IMR-90 (cell line): ENCODE measurements at regions not wholly inside any gene's neighbourhood (a gene's known extent, or its start where the extent isn't known, plus 50 kb on each side); places are given as distances from the start of the nearest gene placed in this dataset.

Experiments used
- ATAC-seq: fragments of 200-7000 bp; cut with Tn5 transposase; 2 replicates; pipeline ENCODE4 v1.9.1; 2020; ENCODE audit warnings: low read depth, mild to moderate bottlenecking, moderate library complexity
- BruUV-seq: library from RNA; stranded (reverse); fragments of 400-500 nt; replicated peaks from 2 replicates; lab custom pipeline; 2021; lab: Mats Ljungman, UMichigan
- CTCF ChIA-PET: fragments of 300-600 bp; formaldehyde crosslinking; extraction: SDS; loops from one replicate; lab custom pipeline; 2021; ENCODE audit warnings: antibody characterized with exemption; lab: Yijun Ruan, JAX
- POLR2A ChIA-PET: fragments of 300-600 bp; sonication (Branson Sonifier 250); formaldehyde crosslinking; loops from one replicate; lab custom pipeline; 2022; ENCODE audit warnings: antibody characterized with exemption; ENCODE audit not compliant: unreplicated experiment; lab: Charles Lee
- DNase-seq: peaks from one replicate; pipeline ENCODE4 v3.0.0; 2013
- H2AFZ ChIP-seq: replicated peaks from 2 replicates; pipeline ENCODE3; 2013; ENCODE audit warnings: low read length, mild to moderate bottlenecking; ENCODE audit not compliant: poor library complexity
- H2AK5ac ChIP-seq: 2 replicates; pipeline ENCODE4 v1.6.1; 2013; ENCODE audit warnings: low read depth, low read length, inconsistent platforms
- H2AK9ac ChIP-seq: replicated peaks from 2 replicates; pipeline ENCODE3; 2013; ENCODE audit warnings: mild to moderate bottlenecking, low read depth, low read length, moderate library complexity; ENCODE audit not compliant: poor library complexity
- H2BK120ac ChIP-seq: 2 replicates; pipeline ENCODE4 v1.6.1; 2013; ENCODE audit warnings: low read depth, low read length, inconsistent platforms
- H2BK15ac ChIP-seq: 3 replicates; pipeline ENCODE4 v1.6.1; 2013; ENCODE audit warnings: low read depth, low read length, inconsistent platforms
- H2BK20ac ChIP-seq: 2 replicates; pipeline ENCODE4 v1.6.1; 2013; ENCODE audit warnings: low read depth, mild to moderate bottlenecking, inconsistent platforms, low read length, moderate library complexity
- H2BK5ac ChIP-seq: 2 replicates; pipeline ENCODE4 v1.6.1; 2013; ENCODE audit warnings: mild to moderate bottlenecking, low read depth, low read length, inconsistent platforms; ENCODE audit not compliant: poor library complexity, severe bottlenecking
- H3K14ac ChIP-seq: replicated peaks from 2 replicates; pipeline ENCODE4 v1.6.1; 2013; ENCODE audit warnings: low read depth, low read length, inconsistent platforms
- H3K18ac ChIP-seq: 2 replicates; pipeline ENCODE4 v1.6.1; 2013; ENCODE audit warnings: low read depth, low read length, control low read depth
- H3K23ac ChIP-seq: 2 replicates; pipeline ENCODE4 v1.6.1; 2013; ENCODE audit warnings: low read depth, low read length, inconsistent platforms
- H3K27ac ChIP-seq: 2 replicates; pipeline ENCODE4 v1.5.1; 2013; ENCODE audit warnings: mild to moderate bottlenecking, control low read depth, low read length; ENCODE audit not compliant: insufficient read depth
- H3K27me3 ChIP-seq: 2 replicates; pipeline ENCODE4 v1.6.1; 2013; ENCODE audit warnings: low read length; ENCODE audit not compliant: control insufficient read depth, insufficient read depth
- H3K36me3 ChIP-seq: 2 replicates; pipeline ENCODE4 v1.6.1; 2013; ENCODE audit warnings: low read length, mixed read lengths; ENCODE audit not compliant: control insufficient read depth, insufficient read depth
- H3K4ac ChIP-seq: 2 replicates; pipeline ENCODE4 v1.6.1; 2013; ENCODE audit warnings: low read depth, low read length, inconsistent platforms
- H3K4me1 ChIP-seq: 2 replicates; pipeline ENCODE4 v1.6.1; 2013; ENCODE audit warnings: low read length, mixed read lengths; ENCODE audit not compliant: control insufficient read depth, insufficient read depth
- H3K4me2 ChIP-seq: 2 replicates; pipeline ENCODE4 v1.6.1; 2013; ENCODE audit warnings: low read depth, mild to moderate bottlenecking, control low read depth, low read length, moderate library complexity
- H3K4me3 ChIP-seq: 2 replicates; pipeline ENCODE4 v1.5.1; 2013; ENCODE audit warnings: low read depth, mild to moderate bottlenecking, control low read depth, low read length, moderate library complexity; ENCODE audit not compliant: insufficient read depth
- H3K56ac ChIP-seq: 2 replicates; pipeline ENCODE4 v1.6.1; 2013; ENCODE audit warnings: low read length, inconsistent platforms; ENCODE audit not compliant: insufficient read depth; ENCODE audit errors: extremely low read depth
- H3K79me1 ChIP-seq, 2 experiments: 2 replicates each; pipeline ENCODE4 v1.6.1; 2013; ENCODE audit warnings: low read length in 2 of 2, inconsistent platforms in 1 of 2, low read depth in 1 of 2
- H3K9ac ChIP-seq: 2 replicates; pipeline ENCODE4 v1.6.1; 2013; ENCODE audit warnings: low read depth, low read length, control low read depth
- H3K9me1 ChIP-seq: 2 replicates; pipeline ENCODE4 v1.6.1; 2013; ENCODE audit warnings: low read length, inconsistent platforms; ENCODE audit not compliant: insufficient read depth
- H3K9me3 ChIP-seq: 2 replicates; pipeline ENCODE4 v1.6.1; 2013; ENCODE audit warnings: low read length; ENCODE audit not compliant: control insufficient read depth, insufficient read depth
- H4K20me1 ChIP-seq: 2 replicates; pipeline ENCODE4 v1.6.1; 2013; ENCODE audit warnings: low read length, inconsistent platforms; ENCODE audit not compliant: insufficient read depth
- H4K5ac ChIP-seq: 2 replicates; pipeline ENCODE4 v1.6.1; 2013; ENCODE audit warnings: mild to moderate bottlenecking, low read depth, low read length, control low read depth
- H4K8ac ChIP-seq, 2 experiments: 2 replicates each; pipeline ENCODE4 v1.6.1; 2013; ENCODE audit warnings: low read depth in 2 of 2, low read length in 2 of 2, control low read depth in 1 of 2, inconsistent platforms in 1 of 2
- H4K91ac ChIP-seq: 2 replicates; pipeline ENCODE4 v1.6.1; 2013; ENCODE audit warnings: low read depth, low read length, inconsistent platforms; ENCODE audit not compliant: insufficient read depth
- BHLHE40 ChIP-seq: fragments of 150-350 bp; IDR thresholded peaks from 2 replicates; pipeline ENCODE4 v1.6.1; 2016; ENCODE audit warnings: mild to moderate bottlenecking, low read depth, low read length
- CEBPB ChIP-seq: IDR thresholded peaks from 2 replicates; pipeline ENCODE4 v1.6.1; 2012; ENCODE audit warnings: low read depth, low read length, improper control_type of control experiment
- CHD1 ChIP-seq: IDR thresholded peaks from 2 replicates; pipeline ENCODE4 v1.6.1; 2012; ENCODE audit warnings: low read depth, low read length, improper control_type of control experiment
- CTCF ChIP-seq: conservative IDR thresholded peaks from 2 replicates; pipeline ENCODE4 v1.5.1; 2012; ENCODE audit warnings: mild to moderate bottlenecking, low read depth, low read length, improper control_type of control experiment
- MAFK ChIP-seq: IDR thresholded peaks from 2 replicates; pipeline ENCODE4 v1.6.1; 2012; ENCODE audit warnings: low read depth, low read length, improper control_type of control experiment
- MAZ ChIP-seq: IDR thresholded peaks from 2 replicates; pipeline ENCODE4 v1.6.1; 2012; ENCODE audit warnings: low read depth, mild to moderate bottlenecking, low read length, improper control_type of control experiment, moderate library complexity, borderline replicate concordance
- NFE2L2 ChIP-seq: fragments of 150-350 bp; IDR thresholded peaks from 2 replicates; pipeline ENCODE4 v1.6.1; 2016; ENCODE audit warnings: low read depth, mild to moderate bottlenecking, low read length
- RFX5 ChIP-seq: IDR thresholded peaks from 2 replicates; pipeline ENCODE4 v1.8.0; 2012; ENCODE audit warnings: low read depth, mild to moderate bottlenecking, low read length, moderate library complexity
- SMC3 ChIP-seq: fragments of 150-350 bp; IDR thresholded peaks from 2 replicates; pipeline ENCODE4 v1.6.1; 2016; ENCODE audit warnings: low read depth, mild to moderate bottlenecking, antibody characterized with exemption, low read length, moderate library complexity
- WGBS, 2 experiments: methylation state at CpG; one replicate each; pipeline versions ENCODE4 v1.1.5 to v1.1.7; 2013; ENCODE audit warnings: missing lambda C conversion rate in 2 of 2; ENCODE audit not compliant: insufficient read length in 1 of 2; ENCODE audit errors: extremely low coverage in 2 of 2; 5-methylcytosine and 5-hydroxymethylcytosine counted together
- dilution Hi-C: fragments of 300-500 bp; cut with HindIII; formaldehyde crosslinking; loops from one replicate; pipeline ENCODE4 v1.14.3; 2018; ENCODE audit warnings: low sequenced_read_pairs; ENCODE audit not compliant: unreplicated experiment
- in situ Hi-C: fragments of 300-500 bp; cut with MboI; formaldehyde crosslinking; loops from 3 replicates; pipeline ENCODE4 v1.14.3; 2019; ENCODE audit warnings: low sequenced_read_pairs, inconsistent platforms, mixed read lengths
- intact Hi-C: fragments of 100-400 bp; cut with micrococcal nuclease; formaldehyde crosslinking; loops from 2 replicates; pipeline ENCODE4 v1.10.0; 2022
- TF ChIP-seq, protein P1 (sequence below): fragments of 150-350 bp; IDR thresholded peaks from 2 replicates; pipeline ENCODE4 v1.6.1; 2017; ENCODE audit warnings: mild to moderate bottlenecking, antibody characterized with exemption, low read length, low read depth
- TF ChIP-seq, protein P2 (sequence below): fragments of 150-350 bp; IDR thresholded peaks from 2 replicates; pipeline ENCODE4 v1.6.1; 2016; ENCODE audit warnings: low read depth, mild to moderate bottlenecking, low read length, moderate library complexity, borderline replicate concordance

- dilution Hi-C loops: no loop called here
- no peak overlapping the region for H4K8ac ChIP-seq
- no peak overlapping the region for H2BK5ac ChIP-seq
- no TSS peak for BruUV-seq
- no peak overlapping the region for H2BK120ac ChIP-seq
- TF ChIP-seq CTCF (no peak), NFE2L2 (no peak), BHLHE40 (no peak), SMC3 (no peak), RFX5 (no peak), MAZ (no peak), MAFK (no peak), CHD1 (no peak), CEBPB (no peak)
- TF ChIP-seq, protein P1, sequence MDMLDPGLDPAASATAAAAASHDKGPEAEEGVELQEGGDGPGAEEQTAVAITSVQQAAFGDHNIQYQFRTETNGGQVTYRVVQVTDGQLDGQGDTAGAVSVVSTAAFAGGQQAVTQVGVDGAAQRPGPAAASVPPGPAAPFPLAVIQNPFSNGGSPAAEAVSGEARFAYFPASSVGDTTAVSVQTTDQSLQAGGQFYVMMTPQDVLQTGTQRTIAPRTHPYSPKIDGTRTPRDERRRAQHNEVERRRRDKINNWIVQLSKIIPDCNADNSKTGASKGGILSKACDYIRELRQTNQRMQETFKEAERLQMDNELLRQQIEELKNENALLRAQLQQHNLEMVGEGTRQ: no peak
- TF ChIP-seq, protein P2, sequence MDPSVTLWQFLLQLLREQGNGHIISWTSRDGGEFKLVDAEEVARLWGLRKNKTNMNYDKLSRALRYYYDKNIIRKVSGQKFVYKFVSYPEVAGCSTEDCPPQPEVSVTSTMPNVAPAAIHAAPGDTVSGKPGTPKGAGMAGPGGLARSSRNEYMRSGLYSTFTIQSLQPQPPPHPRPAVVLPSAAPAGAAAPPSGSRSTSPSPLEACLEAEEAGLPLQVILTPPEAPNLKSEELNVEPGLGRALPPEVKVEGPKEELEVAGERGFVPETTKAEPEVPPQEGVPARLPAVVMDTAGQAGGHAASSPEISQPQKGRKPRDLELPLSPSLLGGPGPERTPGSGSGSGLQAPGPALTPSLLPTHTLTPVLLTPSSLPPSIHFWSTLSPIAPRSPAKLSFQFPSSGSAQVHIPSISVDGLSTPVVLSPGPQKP: no peak
- H4K91ac ChIP-seq: no peak overlapping the region
- H4K20me1 ChIP-seq: no peaks in the 10 kb centered on the region
- H3K18ac ChIP-seq: no peak overlapping the region
- no peaks in the 10 kb centered on the region for H3K9me3 ChIP-seq
- H2AK5ac ChIP-seq: no peak overlapping the region
- no peak overlapping the region for H2AK9ac ChIP-seq
- DNase-seq: peak; percentile 42
- no peak overlapping the region for H3K9ac ChIP-seq
- H2AFZ ChIP-seq: no peak overlapping the region
- H3K23ac ChIP-seq: no peak overlapping the region
- H3K56ac ChIP-seq: no peak overlapping the region
- H3K14ac ChIP-seq: no peak overlapping the region
- H3K27me3 ChIP-seq: peaks cover 1% of the 10 kb centered on the region; the same call in 1 of the 2 replicates
- no peaks in the 10 kb centered on the region for H3K4me1 ChIP-seq
- no peaks in the 10 kb centered on the region for H3K9me1 ChIP-seq
- intact Hi-C loops: loop anchor here (1.0 to 5.0 kb wide), 4 partner anchors 99 to 691 kb away; no protein-coding TSS in a partner anchor
- H3K4me3 ChIP-seq: no peak overlapping the region
- in situ Hi-C loops: loop anchor here (10.0 kb wide), 2 partner anchors 179 to 331 kb away; partner anchors contain the start of genes HOXD8 and HOXD9
- H2BK20ac ChIP-seq: no peak overlapping the region
- H3K4ac ChIP-seq: no peak overlapping the region
- WGBS, 2 experiments: no CpG with 5 or more reads among the region's 3 CpGs
- H3K79me1 ChIP-seq: no peaks in the 10 kb centered on the region
- POLR2A ChIA-PET: no interaction called here
- no peak overlapping the region for H3K27ac ChIP-seq
- ATAC-seq: no peak
- no peaks in the 10 kb centered on the region for H3K36me3 ChIP-seq
- no peak overlapping the region for H4K5ac ChIP-seq
- H3K4me2 ChIP-seq: no peak overlapping the region
- CTCF ChIA-PET: interaction anchor here (0.6 to 2.3 kb wide), 13 partner anchors 10 to 325 kb away, joined by 3 to 24 read pairs (median 4); no protein-coding TSS in a partner anchor
- H2BK15ac ChIP-seq: no peak overlapping the region
These were observed 186.6 kb downstream of the MTX2 start for GRCh38 chr2:176455816-176456291.
